NCI-H2227 treated with DMSO at 0.1 percent for 48 hours (cell line): ENCODE measurements at regions not wholly inside any gene's neighbourhood (a gene's known extent, or its start where the extent isn't known, plus 50 kb on each side); places are given as distances from the start of the nearest gene placed in this dataset.
"Not testable (repeated sequence)": the region's sequence is repeated elsewhere in the genome, so short reads cannot be mapped to it uniquely, and the experiment has no call there.

Source experiments
- DNase-seq: peaks from one replicate; lab custom pipeline; 2025; lab: John Stamatoyannopoulos, UW

DNA sequence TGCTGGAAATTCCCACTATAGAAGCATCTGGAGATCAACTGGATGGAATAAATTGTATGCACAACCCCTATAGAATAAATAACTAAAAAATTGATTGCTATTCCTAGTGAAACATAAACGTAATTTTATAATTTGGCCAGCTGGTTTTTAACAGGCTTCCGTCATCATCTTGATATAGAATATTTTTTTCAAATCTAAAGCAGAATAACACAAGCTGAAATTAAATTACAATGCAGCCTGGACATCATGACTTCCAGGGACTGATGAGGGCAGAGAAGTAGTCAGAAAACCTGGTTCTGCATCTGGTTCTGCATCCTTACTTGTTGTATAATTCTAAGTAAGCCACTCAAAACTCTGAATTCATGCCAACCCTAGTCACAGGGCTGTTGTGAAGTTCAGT lies 146.1 kb downstream of the MEX3B start:
- DNase-seq: no peak

DNA sequence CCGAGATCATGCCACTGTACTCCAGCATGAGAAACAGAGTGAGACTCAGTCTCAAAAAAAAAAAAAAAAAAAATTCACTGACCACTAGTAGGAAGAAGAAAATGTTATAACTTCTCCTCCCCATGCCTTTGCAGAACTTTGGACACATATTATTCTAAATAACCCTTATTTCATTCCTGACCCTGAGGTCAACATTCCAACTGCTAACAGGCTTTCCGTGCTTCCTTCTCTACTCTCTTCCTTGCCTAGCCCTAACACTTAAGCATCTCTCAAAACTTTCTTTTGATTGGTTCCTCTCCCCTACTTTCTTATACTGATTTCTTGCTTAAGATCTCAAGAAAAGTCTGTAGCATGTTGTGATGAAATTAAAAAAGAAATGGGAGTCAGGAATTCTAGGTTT lies 146.8 kb downstream of the MEX3B start:
- no peak for DNase-seq

- no peak for DNase-seq
These were observed 148.7 kb downstream of the MEX3B start for GRCh38 chr15:81897057-81897677.

GRCh38 chr15:81896356-81896755 lies 149.5 kb downstream of the MEX3B start:
- no peak for DNase-seq

- DNase-seq: no peak
These were observed 150.1 kb downstream of the MEX3B start for GRCh38 chr15:81895723-81896122.

DNA sequence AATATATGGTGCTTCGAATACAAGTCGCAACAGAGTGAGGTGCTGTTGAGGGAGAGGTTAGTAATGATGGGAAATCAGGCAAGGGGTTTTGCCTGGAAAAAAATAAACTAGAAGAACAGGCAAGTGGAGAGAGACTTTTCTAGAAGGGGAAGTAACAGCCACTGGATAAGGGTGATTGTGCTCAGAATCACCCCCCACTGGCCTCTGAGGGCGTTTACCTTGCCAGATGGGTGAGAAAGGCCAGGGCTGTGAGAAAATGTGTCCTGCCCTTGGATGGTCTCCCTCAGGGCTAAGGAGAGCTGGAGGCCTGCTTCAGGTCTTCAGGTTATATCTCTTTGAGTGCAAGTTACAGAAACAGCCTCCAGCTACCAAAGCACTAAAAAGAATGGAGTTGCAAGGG lies 151.8 kb downstream of the MEX3B start:
- no peak for DNase-seq

DNA sequence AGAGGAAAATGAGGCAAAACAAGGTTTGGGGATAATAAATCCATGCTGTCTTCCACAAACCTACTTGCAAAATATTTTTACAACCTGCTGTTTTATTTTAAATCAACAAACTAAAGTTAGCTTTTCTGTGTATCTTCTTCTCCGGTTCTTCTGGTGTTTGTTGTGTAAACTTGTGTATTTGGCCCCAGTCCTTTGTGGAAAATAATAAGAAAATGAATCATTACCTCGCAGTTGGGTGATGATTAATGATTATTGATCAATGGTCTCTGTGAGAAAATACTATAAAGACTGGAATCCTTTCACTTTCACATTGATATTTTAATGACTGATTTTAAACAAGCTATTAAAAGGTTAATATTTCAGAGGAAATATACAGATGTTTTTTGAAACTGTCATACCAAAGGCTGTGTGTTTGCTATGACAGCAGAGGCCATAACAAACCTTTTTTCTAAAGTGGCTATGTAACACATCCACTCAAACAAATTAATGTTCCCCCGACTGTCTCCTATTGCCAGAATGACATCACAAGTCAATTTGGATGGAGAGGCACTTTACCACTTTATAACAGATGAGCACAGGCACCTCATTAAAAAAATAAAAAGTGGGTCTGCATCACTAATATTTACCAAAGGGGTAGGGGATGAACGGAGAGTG lies 152.5 kb downstream of the MEX3B start:
- no peak for DNase-seq

DNA sequence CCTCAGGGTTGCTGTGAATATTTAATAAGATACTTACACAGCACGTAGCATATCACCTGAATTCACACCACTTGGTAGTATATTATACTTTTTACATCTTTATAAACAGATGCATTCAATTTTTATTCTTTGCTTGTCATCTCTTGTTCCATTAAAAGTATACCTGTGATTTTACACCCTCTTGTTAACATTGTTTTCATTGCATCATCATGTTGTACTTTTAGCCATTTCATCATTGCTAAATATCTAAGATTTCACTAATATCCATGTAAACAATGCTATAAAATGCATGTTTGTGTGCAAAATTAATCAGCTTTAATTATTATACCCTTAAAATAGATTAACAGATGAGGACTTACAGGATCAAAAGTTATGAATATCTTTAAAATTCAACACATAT lies 155.3 kb downstream of the MEX3B start:
- DNase-seq: no peak

DNA sequence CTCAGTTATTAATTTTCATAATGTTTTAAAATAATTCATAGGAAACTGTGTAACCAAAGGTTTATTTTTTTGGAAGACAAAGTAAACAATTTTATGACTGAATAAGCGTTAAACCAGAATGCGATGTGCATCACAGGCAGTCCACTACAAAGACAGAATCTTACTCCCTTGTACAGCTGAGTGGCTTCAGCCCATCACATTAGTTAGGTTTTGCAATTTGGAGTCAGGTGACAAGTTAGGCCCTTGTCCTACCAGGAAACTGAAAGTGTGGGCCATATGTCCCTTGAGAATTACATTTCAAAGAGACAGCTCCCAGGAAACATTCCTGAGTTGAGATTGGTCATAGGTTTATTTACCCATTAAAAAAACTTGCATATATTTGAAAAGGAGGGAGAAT lies 156.3 kb downstream of the MEX3B start:
- DNase-seq: no peak

DNA sequence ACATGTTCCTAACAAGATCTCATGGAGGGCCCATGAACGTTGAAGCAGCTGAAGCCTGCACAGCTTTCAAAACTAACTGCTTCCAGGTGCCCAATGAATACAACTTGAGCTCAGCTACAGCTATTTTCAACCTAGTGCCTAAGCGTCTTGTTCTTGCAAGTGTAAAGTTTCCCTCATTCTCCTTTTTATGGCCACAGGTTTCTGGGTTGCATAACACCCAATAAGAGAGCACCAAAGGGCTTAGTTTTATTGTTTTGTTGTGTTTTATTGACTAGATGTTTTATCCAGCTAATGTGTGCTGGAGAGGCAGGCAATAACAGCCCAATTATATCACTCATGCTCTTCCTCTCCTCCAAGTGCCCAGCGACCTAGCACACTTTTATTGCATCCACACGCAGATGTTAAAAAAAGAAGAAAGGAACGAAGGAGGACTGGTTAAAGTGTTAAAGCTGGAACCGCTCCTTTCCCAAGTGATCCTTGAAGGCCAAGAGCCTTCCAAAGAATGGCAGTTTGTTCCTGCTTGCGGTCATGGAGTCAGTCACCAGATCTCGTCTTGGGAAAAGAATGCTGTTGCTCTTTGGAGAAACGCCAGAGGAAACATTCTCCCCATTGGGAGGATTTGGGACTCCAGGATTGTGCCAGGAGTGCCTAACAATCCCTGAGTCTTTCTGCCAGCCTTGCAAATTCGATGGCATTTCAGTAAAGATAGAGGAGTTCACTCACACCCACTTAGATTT lies 156.9 kb downstream of the MEX3B start:
- DNase-seq: no peak

GRCh38 chr15:81887912-81888311 lies 157.9 kb downstream of the MEX3B start:
- no peak for DNase-seq

DNA sequence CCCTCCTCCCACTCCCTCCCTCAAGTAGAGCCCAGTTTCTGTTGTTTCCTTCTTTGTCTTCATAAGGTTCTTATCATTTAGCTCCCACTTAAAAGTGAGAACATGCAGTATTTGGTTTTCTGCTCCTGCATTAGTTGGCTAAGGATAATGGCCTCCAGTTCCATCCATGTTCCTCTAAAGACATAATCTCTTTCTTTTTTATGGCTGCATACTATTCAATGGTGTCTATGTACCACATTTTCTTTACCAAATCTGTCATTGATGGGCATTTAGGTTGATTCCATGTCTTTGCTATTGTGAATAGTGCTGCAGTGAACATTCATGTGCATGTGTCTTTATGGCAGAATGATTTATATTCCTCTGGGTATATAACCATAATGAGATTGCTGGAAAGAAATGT lies 158.6 kb downstream of the MEX3B start:
- DNase-seq: not testable (repeated sequence)

DNA sequence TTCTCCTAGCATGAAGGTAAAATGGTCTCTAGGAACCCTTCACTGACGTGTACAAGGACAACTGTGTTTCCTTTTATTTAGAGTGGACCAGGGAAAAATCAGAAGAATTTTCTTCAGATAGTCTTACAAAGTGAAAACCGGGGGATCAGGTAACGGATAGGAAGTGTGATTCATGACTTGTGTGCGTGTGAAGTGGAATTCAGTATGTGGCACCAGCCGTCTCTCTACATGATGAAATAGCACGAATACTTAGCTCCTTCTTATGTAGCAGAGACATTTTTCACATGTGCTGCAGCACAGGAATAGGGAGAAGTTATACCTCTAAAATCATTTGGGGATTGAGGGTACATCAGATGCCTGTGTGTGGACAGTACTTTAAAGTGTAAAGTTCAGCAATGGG lies 159.2 kb downstream of the MEX3B start:
- DNase-seq: no peak

DNA sequence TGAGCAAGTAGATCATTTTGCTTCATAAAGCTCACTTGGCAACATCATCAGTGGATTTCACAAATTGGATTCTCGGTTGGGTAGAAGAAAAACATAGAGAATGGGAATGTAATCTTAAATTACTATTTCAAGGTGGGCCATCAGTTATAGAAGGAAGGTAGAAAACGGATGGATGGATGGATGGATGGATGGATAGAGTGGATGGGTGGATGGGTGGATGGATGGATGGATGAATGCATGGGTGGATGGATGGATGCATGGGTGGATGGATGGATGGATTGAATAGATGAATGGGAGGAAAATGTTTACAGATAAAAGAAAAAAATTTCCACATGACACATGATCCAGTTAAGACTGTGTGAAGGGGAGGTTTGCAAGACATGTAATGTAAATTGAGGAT lies 159.7 kb downstream of the MEX3B start:
- DNase-seq: no peak

- no peak for DNase-seq
These were observed 160.7 kb downstream of the MEX3B start for GRCh38 chr15:81885135-81885534.

DNA sequence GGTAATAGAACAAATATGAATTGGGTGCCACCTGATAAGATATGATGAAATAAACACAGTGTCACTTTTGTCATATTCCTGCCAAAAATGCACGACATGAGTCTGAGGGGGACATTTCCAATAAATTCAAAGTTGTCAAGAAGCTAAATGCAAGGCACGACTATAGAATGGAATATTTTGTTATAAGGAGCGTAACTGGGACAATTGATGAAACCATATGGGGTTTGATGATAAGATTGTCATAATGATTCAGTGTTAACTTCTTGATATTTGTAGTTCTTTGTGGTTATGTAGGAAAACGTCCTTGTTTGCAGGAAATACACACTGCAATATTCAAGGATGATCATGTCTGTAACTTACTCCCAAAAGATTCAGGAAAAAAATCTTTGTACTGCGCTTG lies 163.3 kb downstream of the MEX3B start:
- no peak for DNase-seq

GRCh38 chr15:81880833-81881232 lies 165.0 kb downstream of the MEX3B start:
- no peak for DNase-seq

- DNase-seq: no peak
These were observed 165.5 kb downstream of the MEX3B start for GRCh38 chr15:81880314-81880713.

- DNase-seq: not testable (repeated sequence)
These were observed 170.1 kb downstream of the MEX3B start for GRCh38 chr15:81875717-81876116.

DNA sequence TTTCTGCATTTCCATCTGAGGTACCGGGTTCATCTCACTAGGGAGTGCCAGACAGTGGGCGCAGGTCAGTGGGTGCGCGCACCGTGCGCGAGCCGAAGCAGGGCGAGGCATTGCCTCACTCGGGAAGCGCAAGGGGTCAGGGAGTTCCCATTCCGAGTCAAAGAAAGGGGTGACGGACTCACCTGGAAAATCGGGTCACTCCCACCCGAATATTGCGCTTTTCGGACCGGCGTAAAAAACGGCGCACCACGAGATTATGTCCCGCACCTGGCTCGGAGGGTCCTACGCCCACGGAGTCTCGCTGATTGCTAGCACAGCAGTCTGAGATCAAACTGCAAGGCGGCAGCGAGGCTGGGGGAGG lies 175.1 kb downstream of the MEX3B start:
- DNase-seq: not testable (repeated sequence)

GRCh38 chr15:81870062-81870745 lies 175.6 kb downstream of the MEX3B start:
- DNase-seq: not testable (repeated sequence)

- no peak for DNase-seq
These were observed 176.5 kb downstream of the MEX3B start for GRCh38 chr15:81869161-81869954.
